ENCODE measurements at regions not wholly inside any gene's neighbourhood (a gene's known extent, or its start where the extent isn't known, plus 50 kb on each side); places are given as distances from the start of the nearest gene placed in this dataset.

- 90% methylated on average over 7 of the region's 7 CpGs for WGBS, 2 donors
- no peak for DNase-seq
Observed at GRCh38 chr1:60581455-60582220, 500.7 kb upstream of the NFIA start.

GRCh38 chr1:60577029-60577428, 503.5 kb upstream of the C1orf87 start:
- Histone ChIP-seq H3K4me1 (no peaks in the 10 kb centered on the region), H3K36me3 (no peaks in the 10 kb centered on the region), H3K27me3 (no peaks in the 10 kb centered on the region), H3K27ac (no peak overlapping the region), H3K9me3 (no peaks in the 10 kb centered on the region), H3K4me3 (no peak overlapping the region)
- whole genome bisulfite sequencing, 2 donors: 89 to 93% methylated on average over 2 of the region's 2 CpGs
- intact Hi-C loops (cut with DNase I): no loop called here
- DNase-seq: no peak
- TF ChIP-seq EP300 (IDR thresholded peaks at IDR 0.05): no peak
- TF ChIP-seq CTCF (IDR thresholded peaks at IDR 0.05): no peak
- TF ChIP-seq POLR2A (IDR thresholded peaks at IDR 0.05): no peak
- TF ChIP-seq POLR2AphosphoS5 (IDR thresholded peaks at IDR 0.05): no peak

More at GRCh38 chr1:60581455-60582220, 500.7 kb upstream of the NFIA start:
- intact Hi-C loops (cut with DNase I): no loop called here
- no peaks in the 10 kb centered on the region for H3K4me1 ChIP-seq
- no peak overlapping the region for H3K27ac ChIP-seq
- H3K9me3 ChIP-seq: peaks cover 0 to 2% (median 0%) of the 10 kb centered on the region in 4 donors
- H3K27me3 ChIP-seq: no peaks in the 10 kb centered on the region
- TF ChIP-seq EP300 (IDR thresholded peaks at IDR 0.05) (no peak), POLR2AphosphoS5 (IDR thresholded peaks at IDR 0.05) (no peak), CTCF (IDR thresholded peaks at IDR 0.05) (no peak), POLR2A (IDR thresholded peaks at IDR 0.05) (no peak)
- no peaks in the 10 kb centered on the region for H3K36me3 ChIP-seq
- no peak overlapping the region for H3K4me3 ChIP-seq

GRCh38 chr1:60575326-60575977, 501.9 kb upstream of the C1orf87 start:
- Histone ChIP-seq H3K27me3 (no peaks in the 10 kb centered on the region), H3K9me3 (no peaks in the 10 kb centered on the region), H3K4me3 (no peak overlapping the region), H3K4me1 (no peaks in the 10 kb centered on the region), H3K36me3 (no peaks in the 10 kb centered on the region), H3K27ac (no peak overlapping the region)
- WGBS, 2 donors: 85 to 87% methylated on average over 2 of the region's 2 CpGs
- no peak for TF ChIP-seq POLR2A (IDR thresholded peaks at IDR 0.05)
- TF ChIP-seq EP300 (IDR thresholded peaks at IDR 0.05): no peak
- no peak for TF ChIP-seq POLR2AphosphoS5 (IDR thresholded peaks at IDR 0.05)
- TF ChIP-seq CTCF (IDR thresholded peaks at IDR 0.05): no peak
- no peak for DNase-seq
- intact Hi-C loops (cut with DNase I): no loop called here

- Histone ChIP-seq H3K36me3 (no peaks in the 10 kb centered on the region), H3K4me3 (no peak overlapping the region), H3K9me3 (no peaks in the 10 kb centered on the region), H3K27ac (no peak overlapping the region), H3K4me1 (no peaks in the 10 kb centered on the region), H3K27me3 (no peaks in the 10 kb centered on the region)
- 34 to 48% methylated on average over 3 of the region's 3 CpGs for WGBS, 2 donors
- DNase-seq: no peak
- TF ChIP-seq POLR2AphosphoS5 (IDR thresholded peaks at IDR 0.05): no peak
- TF ChIP-seq CTCF (IDR thresholded peaks at IDR 0.05): no peak
- no peak for TF ChIP-seq POLR2A (IDR thresholded peaks at IDR 0.05)
- no peak for TF ChIP-seq EP300 (IDR thresholded peaks at IDR 0.05)
- intact Hi-C loops (cut with DNase I): no loop called here
Observed at GRCh38 chr1:60573726-60574409, 500.3 kb upstream of the C1orf87 start.
